ENCODE measurements at regions not wholly inside any gene's neighbourhood (a gene's known extent, or its start where the extent isn't known, plus 50 kb on each side); places are given as distances from the start of the nearest gene placed in this dataset.
A peak's percentile ranks its signal among the peaks of the same experiment; 100 is the strongest.

GRCh38 chr6:128569732-128570679 is 49.6 kb upstream of the PTPRK start:
- Histone ChIP-seq H3K79me2 (ENCODE audit: control insufficient read depth, insufficient read depth, low read length) (no peaks in the 10 kb centered on the region), H3K4me3 (ENCODE audit: control insufficient read depth in 2 of 3, extremely low read depth in 1 of 3, insufficient read depth in 2 of 3, low read depth in 1 of 3, low read length in 3 of 3) (peak overlapping the region in 2 of 3 experiments; percentile 8 to 19), H3K4me2 (ENCODE audit: control insufficient read depth, extremely low read depth, insufficient read depth, low read depth, low read length) (peak overlapping the region; percentile 83), H3K9ac (ENCODE audit: control insufficient read depth, extremely low read depth, insufficient read depth, low read length) (peak overlapping the region; percentile 36), H3K9me3 (ENCODE audit: control insufficient read depth, low read depth, low read length) (no peaks in the 10 kb centered on the region), H3K36me3 (ENCODE audit: control insufficient read depth in 2 of 2, extremely low read depth in 1 of 2, insufficient read depth in 2 of 2, low read length in 2 of 2) (no peaks in the 10 kb centered on the region), H3K9me1 (ENCODE audit: control insufficient read depth, extremely low read depth, insufficient read depth, low read length) (no peaks in the 10 kb centered on the region), H3K27me3 (ENCODE audit: control insufficient read depth, extremely low read depth, insufficient read depth, low read length) (no peaks in the 10 kb centered on the region), H3K4me1 (ENCODE audit: control insufficient read depth, extremely low read depth, insufficient read depth, low read length) (peaks cover 40% of the 10 kb centered on the region), H3K27ac (ENCODE audit: control insufficient read depth, insufficient read depth, low read length) (peak overlapping the region; percentile 66), H2AFZ (ENCODE audit: control insufficient read depth, low read length) (peak overlapping the region; percentile 60), H4K20me1 (ENCODE audit: control insufficient read depth, extremely low read depth, insufficient read depth, low read length) (no peaks in the 10 kb centered on the region)
- DNase-seq (ENCODE audit: low read depth, low spot score) (peak; percentile 48), FAIRE-seq (peak; percentile 95)
- TF ChIP-seq EZH2 (IDR thresholded peaks at IDR 0.05; ENCODE audit: low read length) = no peak
- no peak for TF ChIP-seq CTCF (optimal IDR thresholded peaks at IDR 0.05 in 1 of 3, IDR thresholded peaks at IDR 0.05 in 1 of 3, conservative IDR thresholded peaks at IDR 0.05 in 1 of 3; ENCODE audit: extremely low read depth in 1 of 3, insufficient read depth in 2 of 3, low read length in 3 of 3)
- dilution Hi-C loops (cut with MboI; ENCODE audit: extremely low pct_ligation_motif_present, low sequenced_read_pairs) = no loop called here

Small RNA genes in the stretch of these regions (small RNA-seq; reads per million reads assigned to genes)
- gene RF00019 (ENCODE audit: insufficient read length in 3 of 3, low read depth in 3 of 3, low replicate concordance in 1 of 3) = 0 reads per million in 3 experiments
